ENCODE measurements at regions not wholly inside any gene's neighbourhood (a gene's known extent, or its start where the extent isn't known, plus 50 kb on each side); places are given as distances from the start of the nearest gene placed in this dataset.

- DNase-seq = no peak
Measured at GRCh38 chr14:101184104-101184455, 280.6 kb upstream of the RTL1 start.

GRCh38 chr14:101184572-101184971 lies 281.1 kb upstream of the RTL1 start:
- DNase-seq = no peak

GRCh38 chr14:101185073-101185835 lies 281.7 kb upstream of the RTL1 start:
- DNase-seq = no peak

- no peak for DNase-seq
Measured at GRCh38 chr14:101185946-101186345, 282.4 kb upstream of the RTL1 start.

- no peak for DNase-seq
Measured at GRCh38 chr14:101186544-101186943, 283.0 kb upstream of the RTL1 start.

GRCh38 chr14:101186992-101187815 lies 283.7 kb upstream of the RTL1 start:
- DNase-seq = no peak

GRCh38 chr14:101187816-101188570 lies 284.5 kb upstream of the RTL1 start:
- no peak for DNase-seq

- no peak for DNase-seq
Measured at GRCh38 chr14:101188571-101188915, 285.0 kb upstream of the RTL1 start.

GRCh38 chr14:101189266-101189665 lies 285.7 kb upstream of the RTL1 start:
- no peak for DNase-seq

- no peak for DNase-seq
Measured at GRCh38 chr14:101189962-101190560, 286.5 kb upstream of the RTL1 start.

GRCh38 chr14:101191101-101191720 lies 287.7 kb upstream of the RTL1 start:
- DNase-seq = no peak

- DNase-seq = no peak
Measured at GRCh38 chr14:101191721-101192660, 288.5 kb upstream of the RTL1 start.

- no peak for DNase-seq
Measured at GRCh38 chr14:101192661-101193000, 289.1 kb upstream of the RTL1 start.

- DNase-seq = no peak
Measured at GRCh38 chr14:101193106-101193844, 289.8 kb upstream of the RTL1 start.

GRCh38 chr14:101193845-101194372 lies 290.4 kb upstream of the RTL1 start:
- no peak for DNase-seq

GRCh38 chr14:101194373-101195308 lies 291.1 kb upstream of the RTL1 start:
- DNase-seq = no peak

GRCh38 chr14:101195309-101195901 lies 291.9 kb upstream of the RTL1 start:
- no peak for DNase-seq

- no peak for DNase-seq
Measured at GRCh38 chr14:101196051-101196712, 292.7 kb upstream of the RTL1 start.

Measured in activated CD4-positive, alpha-beta T cell treated with anti-CD3 and anti-CD28 coated beads, Interleukin-2, amount 50 U/mL, for 48 hours (primary cell).